SU-DHL-6 (cell line): ENCODE measurements at regions not wholly inside any gene's neighbourhood (a gene's known extent, or its start where the extent isn't known, plus 50 kb on each side); places are given as distances from the start of the nearest gene placed in this dataset.

Experiments used
- H2AFZ ChIP-seq: fragments of 200-600 bp; sonication (generic); 2 replicates; pipeline ENCODE4 v1.6.1; 2014; ENCODE audit warnings: low read depth, mild to moderate bottlenecking, moderate library complexity, mixed read lengths, antibody characterized with exemption, low read length; ENCODE audit not compliant: severe bottlenecking
- H3F3A ChIP-seq: fragments of 200-600 bp; shearing (Covaris generic); 2 replicates; pipeline ENCODE4 v1.6.0; 2016; ENCODE audit warnings: antibody characterized with exemption, mild to moderate bottlenecking; ENCODE audit not compliant: insufficient read depth
- H3K27ac ChIP-seq: fragments of 200-600 bp; sonication (generic); 2 replicates; pipeline ENCODE4 v1.5.1; 2016; ENCODE audit warnings: low read depth, mild to moderate bottlenecking, low read length, moderate library complexity, mixed read lengths
- H3K27me3 ChIP-seq: fragments of 200-600 bp; sonication (generic), shearing (Covaris generic); 2 replicates; pipeline ENCODE4 v1.6.0; 2014; ENCODE audit warnings: mild to moderate bottlenecking, low read length
- H3K36me3 ChIP-seq: fragments of 200-600 bp; sonication (generic); 2 replicates; pipeline ENCODE4 v1.6.1; 2014; ENCODE audit warnings: mild to moderate bottlenecking, low read length, mixed read lengths
- H3K4me2 ChIP-seq: fragments of 300-600, 200-600 bp; shearing (Covaris generic), sonication (generic); 2 replicates; pipeline ENCODE4 v1.6.0; 2014; ENCODE audit warnings: low read length, low read depth, mild to moderate bottlenecking; ENCODE audit not compliant: poor library complexity, severe bottlenecking
- H3K4me3 ChIP-seq: fragments of 200-600 bp; sonication (generic); 2 replicates; pipeline ENCODE4 v1.5.1; 2014; ENCODE audit warnings: antibody characterized with exemption, low read length, mild to moderate bottlenecking, mixed read lengths; ENCODE audit not compliant: insufficient read depth, poor library complexity, severe bottlenecking
- H3K79me2 ChIP-seq: fragments of 200-600 bp; sonication (generic); 2 replicates; pipeline ENCODE4 v1.6.1; 2014; ENCODE audit warnings: mild to moderate bottlenecking, low read length, moderate library complexity; ENCODE audit not compliant: insufficient read depth
- H3K9ac ChIP-seq: fragments of 200-600 bp; sonication (generic); 2 replicates; pipeline ENCODE4 v1.7.0; 2014; ENCODE audit warnings: mild to moderate bottlenecking, low read length
- H3K9me2 ChIP-seq: fragments of 200-600 bp; sonication (generic); replicated peaks from 2 replicates; pipeline ENCODE4 v1.6.1; 2014; ENCODE audit warnings: low read length; ENCODE audit not compliant: insufficient read depth
- H3K9me3 ChIP-seq: fragments of 200-600 bp; sonication (generic); 2 replicates; pipeline ENCODE4 v1.6.1; 2014; ENCODE audit warnings: low read length, mixed read lengths; ENCODE audit not compliant: insufficient read depth
- H4K20me1 ChIP-seq: fragments of 200-600 bp; sonication (generic); 2 replicates; pipeline ENCODE4 v1.6.1; 2014; ENCODE audit warnings: low read depth, mild to moderate bottlenecking, antibody characterized with exemption, low read length, moderate library complexity, mixed read lengths
- CTCF ChIP-seq: fragments of 200-600 bp; sonication (generic); IDR thresholded peaks from one replicate; pipeline ENCODE4 v1.5.1; 2017; ENCODE audit warnings: antibody characterized with exemption, mild to moderate bottlenecking, low read length, moderate library complexity; ENCODE audit not compliant: insufficient read depth, poor library complexity, severe bottlenecking
- EZH2phosphoT487 ChIP-seq: fragments of 200-600 bp; sonication (generic), shearing (Covaris generic); conservative IDR thresholded peaks from 2 replicates; pipeline ENCODE4 v1.6.1; 2018; ENCODE audit warnings: mild to moderate bottlenecking, antibody characterized with exemption, low read length, moderate library complexity, mixed read lengths

- no peaks in the 10 kb centered on the region for H4K20me1 ChIP-seq
- no peak overlapping the region for H3K9ac ChIP-seq
- no peaks in the 10 kb centered on the region for H3F3A ChIP-seq
- TF ChIP-seq CTCF: no peak
- no peak for TF ChIP-seq EZH2phosphoT487
- no peaks in the 10 kb centered on the region for H3K9me2 ChIP-seq
- H3K27me3 ChIP-seq: 0 out of 2 replicates have a peak, but pooled peaks cover 2% of the 10 kb centered on the region
- no peak overlapping the region for H3K4me2 ChIP-seq
- no peak overlapping the region for H3K27ac ChIP-seq
- H3K36me3 ChIP-seq: no peaks in the 10 kb centered on the region
- H3K9me3 ChIP-seq: no peaks in the 10 kb centered on the region
- H3K4me3 ChIP-seq: no peak overlapping the region
- H3K79me2 ChIP-seq: no peaks in the 10 kb centered on the region
- no peak overlapping the region for H2AFZ ChIP-seq
These were observed 300.0 kb upstream of the TPM1 start for GRCh38 chr15:62742409-62743171.

GRCh38 chr15:62745621-62746225, 296.8 kb upstream of the TPM1 start:
- TF ChIP-seq CTCF (no peak), EZH2phosphoT487 (no peak)
- no peaks in the 10 kb centered on the region for H3K27me3 ChIP-seq
- H3K4me3 ChIP-seq: no peak overlapping the region
- no peaks in the 10 kb centered on the region for H3F3A ChIP-seq
- no peak overlapping the region for H3K9ac ChIP-seq
- H4K20me1 ChIP-seq: no peaks in the 10 kb centered on the region
- H3K27ac ChIP-seq: no peak overlapping the region
- H3K36me3 ChIP-seq: no peaks in the 10 kb centered on the region
- no peaks in the 10 kb centered on the region for H3K9me2 ChIP-seq
- no peaks in the 10 kb centered on the region for H3K79me2 ChIP-seq
- H3K4me2 ChIP-seq: no peak overlapping the region
- H3K9me3 ChIP-seq: no peaks in the 10 kb centered on the region
- no peak overlapping the region for H2AFZ ChIP-seq

- Histone ChIP-seq H3K27ac (no peak overlapping the region), H3K9ac (no peak overlapping the region), H3K79me2 (no peaks in the 10 kb centered on the region), H3K9me2 (no peaks in the 10 kb centered on the region), H2AFZ (no peak overlapping the region), H3K27me3 (no peaks in the 10 kb centered on the region), H3K9me3 (no peaks in the 10 kb centered on the region), H3K4me3 (no peak overlapping the region), H4K20me1 (no peaks in the 10 kb centered on the region), H3F3A (no peaks in the 10 kb centered on the region), H3K4me2 (no peak overlapping the region), H3K36me3 (no peaks in the 10 kb centered on the region)
- TF ChIP-seq EZH2phosphoT487: no peak
- no peak for TF ChIP-seq CTCF
These were observed 294.4 kb upstream of the TPM1 start for GRCh38 chr15:62748196-62748595.
